LNCaP clone FGC (cell line): ENCODE measurements at regions not wholly inside any gene's neighbourhood (a gene's known extent, or its start where the extent isn't known, plus 50 kb on each side); places are given as distances from the start of the nearest gene placed in this dataset.
"Not testable (repeated sequence)": the region's sequence is repeated elsewhere in the genome, so short reads cannot be mapped to it uniquely, and the experiment has no call there.

ENCODE experiments used
- DNase-seq: peaks from one replicate; pipeline ENCODE4 v3.0.0-alpha.2; 2011; ENCODE audit warnings: low read depth
- H3K4me3 ChIP-seq: 2 replicates; pipeline ENCODE4 v1.5.1; 2011; ENCODE audit warnings: mild to moderate bottlenecking, low read depth, low read length, control low read depth
- CTCF ChIP-seq: IDR thresholded peaks from 2 replicates; pipeline ENCODE4 v1.5.1; 2012; ENCODE audit warnings: mild to moderate bottlenecking; ENCODE audit not compliant: control insufficient read depth, insufficient read depth; ENCODE audit errors: extremely low read depth

- TF ChIP-seq CTCF: no peak
- no peak for DNase-seq
These were observed 72.7 kb upstream of the NREP start for GRCh38 chr5:111829701-111830100.

GRCh38 chr5:111826064-111826463, 69.1 kb upstream of the NREP start:
- DNase-seq: no peak
- no peak for TF ChIP-seq CTCF

More at GRCh38 chr5:111829701-111830100, 72.7 kb upstream of the NREP start:
- no peak overlapping the region for H3K4me3 ChIP-seq

GRCh38 chr5:111820072-111820471, 63.1 kb upstream of the NREP start:
- no peak overlapping the region for H3K4me3 ChIP-seq
- no peak for DNase-seq
- TF ChIP-seq CTCF: peak; percentile 28; the same call in 1 of the 2 replicates

More at GRCh38 chr5:111826064-111826463, 69.1 kb upstream of the NREP start:
- H3K4me3 ChIP-seq: no peak overlapping the region

GRCh38 chr5:111819028-111819427, 62.0 kb upstream of the NREP start:
- DNase-seq, H3K4me3 ChIP-seq: not testable (repeated sequence)

- no peak for TF ChIP-seq CTCF
- DNase-seq: no peak
These were observed 56.5 kb upstream of the NREP start for GRCh38 chr5:111813537-111813936.

GRCh38 chr5:111810112-111810511, 53.1 kb upstream of the NREP start:
- no peak overlapping the region for H3K4me3 ChIP-seq
- DNase-seq: peak; percentile 78
- no peak for TF ChIP-seq CTCF

More at GRCh38 chr5:111813537-111813936, 56.5 kb upstream of the NREP start:
- no peak overlapping the region for H3K4me3 ChIP-seq
